Hepatocyte (in vitro differentiated cells): ENCODE measurements at regions not wholly inside any gene's neighbourhood (a gene's known extent, or its start where the extent isn't known, plus 50 kb on each side); places are given as distances from the start of the nearest gene placed in this dataset.

Source experiments
- DNase-seq: peaks from one replicate; pipeline ENCODE4 v3.0.0-alpha.2; 2016; ENCODE audit warnings: low spot score
- H2AFZ ChIP-seq: fragments of 200-600 bp; sonication (generic); 2 replicates; pipeline ENCODE4 v1.6.0; 2016; ENCODE audit warnings: antibody characterized with exemption, mild to moderate bottlenecking
- H3K27ac ChIP-seq: fragments of 200-600 bp; sonication (generic); 2 replicates; pipeline ENCODE4 v1.5.1; 2016; ENCODE audit warnings: mild to moderate bottlenecking
- H3K27me3 ChIP-seq: fragments of 200-600 bp; sonication (generic); 2 replicates; pipeline ENCODE4 v1.6.1; 2016
- H3K36me3 ChIP-seq: fragments of 200-600 bp; sonication (generic); replicated peaks from 2 replicates; pipeline ENCODE4 v1.5.1; 2016; ENCODE audit warnings: low read depth; ENCODE audit not compliant: insufficient read depth
- H3K4me1 ChIP-seq: fragments of 200-600 bp; sonication (generic); 2 replicates; pipeline ENCODE4 v1.5.1; 2016; ENCODE audit warnings: mild to moderate bottlenecking, moderate library complexity; ENCODE audit not compliant: insufficient read depth
- H3K4me2 ChIP-seq: fragments of 200-600 bp; sonication (generic); 2 replicates; pipeline ENCODE4 v1.6.0; 2016
- H3K4me3 ChIP-seq: fragments of 200-600 bp; sonication (generic); 2 replicates; pipeline ENCODE4 v1.5.1; 2016; ENCODE audit warnings: mild to moderate bottlenecking
- H3K79me2 ChIP-seq: fragments of 200-600 bp; sonication (generic); 2 replicates; pipeline ENCODE4 v1.6.0; 2017; ENCODE audit warnings: mild to moderate bottlenecking
- H3K9me2 ChIP-seq: fragments of 200-600 bp; sonication (generic); replicated peaks from 2 replicates; pipeline ENCODE4 v1.6.0; 2017; ENCODE audit warnings: mild to moderate bottlenecking; ENCODE audit not compliant: insufficient read depth
- H3K9me3 ChIP-seq: fragments of 200-600 bp; sonication (generic); 2 replicates; pipeline ENCODE4 v1.5.1; 2016; ENCODE audit warnings: low read depth, mild to moderate bottlenecking
- H4K20me1 ChIP-seq: fragments of 200-600 bp; sonication (generic); 2 replicates; pipeline ENCODE4 v1.6.0; 2016; ENCODE audit warnings: mild to moderate bottlenecking; ENCODE audit not compliant: insufficient read depth, poor library complexity, severe bottlenecking
- EZH2 ChIP-seq: fragments of 200-600 bp; sonication (generic); IDR thresholded peaks from 2 replicates; pipeline ENCODE4 v1.6.1; 2016; ENCODE audit warnings: antibody characterized with exemption, mild to moderate bottlenecking, borderline replicate concordance
- EZH2phosphoT487 ChIP-seq: fragments of 200-600 bp; sonication (generic); IDR thresholded peaks from one replicate; pipeline ENCODE4 v1.6.1; 2018; ENCODE audit warnings: antibody characterized with exemption, mild to moderate bottlenecking, low read depth, moderate library complexity; ENCODE audit not compliant: unreplicated experiment, severe bottlenecking
- WGBS: methylation state at CpG from one replicate; pipeline ENCODE4 v1.1.6; 2016; ENCODE audit warnings: low lambda C conversion rate; ENCODE audit errors: missing lambda C conversion rate; 5-methylcytosine and 5-hydroxymethylcytosine counted together
- TF ChIP-seq, protein P1 (sequence below): fragments of 200-600 bp; sonication (generic); IDR thresholded peaks from 2 replicates; pipeline ENCODE4 v1.5.1; 2016; ENCODE audit warnings: antibody characterized with exemption, mild to moderate bottlenecking; ENCODE audit not compliant: poor library complexity

GRCh38 chr6:12543953-12544352 lies 172.6 kb upstream of the PHACTR1 start:
- no peak for DNase-seq

GRCh38 chr6:12544821-12545565 lies 171.6 kb upstream of the PHACTR1 start:
- H4K20me1 ChIP-seq: no peaks in the 10 kb centered on the region
- H3K4me3 ChIP-seq: no peak overlapping the region
- H3K27ac ChIP-seq: peak overlapping the region; percentile 17
- no peak overlapping the region for H3K4me2 ChIP-seq
- no peaks in the 10 kb centered on the region for H3K9me3 ChIP-seq
- 54% methylated on average over 3 of the region's 3 CpGs for WGBS
- no peaks in the 10 kb centered on the region for H3K4me1 ChIP-seq
- H3K79me2 ChIP-seq: no peaks in the 10 kb centered on the region
- no peaks in the 10 kb centered on the region for H3K9me2 ChIP-seq
- no peak for DNase-seq
- H3K27me3 ChIP-seq: no peaks in the 10 kb centered on the region
- no peak overlapping the region for H2AFZ ChIP-seq
- TF ChIP-seq EZH2 (no peak), EZH2phosphoT487 (no peak)
- TF ChIP-seq, protein P1, sequence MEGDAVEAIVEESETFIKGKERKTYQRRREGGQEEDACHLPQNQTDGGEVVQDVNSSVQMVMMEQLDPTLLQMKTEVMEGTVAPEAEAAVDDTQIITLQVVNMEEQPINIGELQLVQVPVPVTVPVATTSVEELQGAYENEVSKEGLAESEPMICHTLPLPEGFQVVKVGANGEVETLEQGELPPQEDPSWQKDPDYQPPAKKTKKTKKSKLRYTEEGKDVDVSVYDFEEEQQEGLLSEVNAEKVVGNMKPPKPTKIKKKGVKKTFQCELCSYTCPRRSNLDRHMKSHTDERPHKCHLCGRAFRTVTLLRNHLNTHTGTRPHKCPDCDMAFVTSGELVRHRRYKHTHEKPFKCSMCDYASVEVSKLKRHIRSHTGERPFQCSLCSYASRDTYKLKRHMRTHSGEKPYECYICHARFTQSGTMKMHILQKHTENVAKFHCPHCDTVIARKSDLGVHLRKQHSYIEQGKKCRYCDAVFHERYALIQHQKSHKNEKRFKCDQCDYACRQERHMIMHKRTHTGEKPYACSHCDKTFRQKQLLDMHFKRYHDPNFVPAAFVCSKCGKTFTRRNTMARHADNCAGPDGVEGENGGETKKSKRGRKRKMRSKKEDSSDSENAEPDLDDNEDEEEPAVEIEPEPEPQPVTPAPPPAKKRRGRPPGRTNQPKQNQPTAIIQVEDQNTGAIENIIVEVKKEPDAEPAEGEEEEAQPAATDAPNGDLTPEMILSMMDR: no peak
- H3K36me3 ChIP-seq: no peaks in the 10 kb centered on the region

More at GRCh38 chr6:12543953-12544352, 172.6 kb upstream of the PHACTR1 start:
- Histone ChIP-seq H3K9me3 (no peaks in the 10 kb centered on the region), H2AFZ (no peak overlapping the region), H3K79me2 (no peaks in the 10 kb centered on the region), H3K4me3 (no peak overlapping the region), H3K4me1 (no peaks in the 10 kb centered on the region), H4K20me1 (no peaks in the 10 kb centered on the region), H3K27me3 (no peaks in the 10 kb centered on the region), H3K4me2 (no peak overlapping the region), H3K27ac (no peak overlapping the region), H3K9me2 (no peaks in the 10 kb centered on the region), H3K36me3 (no peaks in the 10 kb centered on the region)
- WGBS: 65% methylated on average over 5 of the region's 5 CpGs
- TF ChIP-seq EZH2phosphoT487 (no peak), EZH2 (no peak)

DNA sequence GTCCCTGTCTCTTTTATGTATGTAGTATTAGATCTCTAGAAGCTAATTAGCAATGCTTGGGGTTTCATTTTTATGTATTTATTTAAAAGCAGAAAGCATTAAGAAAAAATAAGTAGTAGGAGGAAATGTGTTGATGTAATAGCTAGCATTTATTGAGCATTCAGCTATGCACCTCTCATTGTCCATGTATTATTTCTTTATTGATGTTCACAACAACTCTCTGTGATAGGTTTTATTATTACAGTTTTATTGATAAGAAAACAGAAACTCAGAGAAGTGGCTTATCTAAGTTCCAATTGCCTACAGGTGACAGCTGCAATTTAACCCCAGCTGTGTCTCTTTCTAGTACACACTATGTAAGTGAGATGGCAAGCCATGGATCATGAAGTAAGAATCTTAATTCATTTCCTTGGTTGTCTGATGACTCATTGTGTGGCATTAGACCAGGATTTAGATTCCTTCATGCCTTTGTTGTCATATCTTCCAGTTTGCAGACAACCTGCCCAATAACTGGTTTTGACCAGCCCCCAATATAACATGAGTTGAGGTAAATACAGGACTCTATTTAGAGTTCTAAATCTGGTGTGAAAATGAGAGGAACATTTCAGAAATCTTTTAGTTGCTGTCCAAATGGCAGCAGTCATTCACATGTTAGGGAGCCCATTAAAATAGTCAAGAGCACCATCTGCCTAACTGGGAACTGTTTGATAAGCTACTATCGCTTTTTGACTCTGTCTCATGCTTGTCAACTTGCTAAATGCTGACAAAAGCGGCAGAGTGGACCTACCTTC lies 170.8 kb upstream of the PHACTR1 start:
- 80% methylated on average over 2 of the region's 2 CpGs for WGBS
- TF ChIP-seq EZH2 (no peak), EZH2phosphoT487 (no peak)
- TF ChIP-seq, protein P1: no peak
- H3K4me1 ChIP-seq: no peaks in the 10 kb centered on the region
- H3K4me2 ChIP-seq: no peak overlapping the region
- no peak overlapping the region for H2AFZ ChIP-seq
- no peaks in the 10 kb centered on the region for H3K27me3 ChIP-seq
- no peaks in the 10 kb centered on the region for H3K36me3 ChIP-seq
- no peaks in the 10 kb centered on the region for H3K9me2 ChIP-seq
- no peaks in the 10 kb centered on the region for H4K20me1 ChIP-seq
- H3K9me3 ChIP-seq: no peaks in the 10 kb centered on the region
- H3K4me3 ChIP-seq: no peak overlapping the region
- no peaks in the 10 kb centered on the region for H3K79me2 ChIP-seq
- peak overlapping the region; percentile 17 for H3K27ac ChIP-seq
- DNase-seq: no peak

GRCh38 chr6:12546410-12547002 lies 170.1 kb upstream of the PHACTR1 start:
- H3K4me3 ChIP-seq: no peak overlapping the region
- H3K4me1 ChIP-seq: no peaks in the 10 kb centered on the region
- H3K27ac ChIP-seq: peak overlapping the region; percentile 3
- DNase-seq: no peak
- no peaks in the 10 kb centered on the region for H3K9me3 ChIP-seq
- TF ChIP-seq, protein P1: no peak
- TF ChIP-seq EZH2phosphoT487: no peak
- TF ChIP-seq EZH2: no peak
- H3K79me2 ChIP-seq: no peaks in the 10 kb centered on the region
- WGBS: 69% methylated on average over 4 of the region's 4 CpGs
- no peak overlapping the region for H3K4me2 ChIP-seq
- no peak overlapping the region for H2AFZ ChIP-seq
- H4K20me1 ChIP-seq: no peaks in the 10 kb centered on the region
- no peaks in the 10 kb centered on the region for H3K27me3 ChIP-seq
- no peaks in the 10 kb centered on the region for H3K9me2 ChIP-seq
- no peaks in the 10 kb centered on the region for H3K36me3 ChIP-seq
